Fibroblast of skin of abdomen (primary cell): ENCODE measurements at regions not wholly inside any gene's neighbourhood (a gene's known extent, or its start where the extent isn't known, plus 50 kb on each side); places are given as distances from the start of the nearest gene placed in this dataset.
"Not testable (repeated sequence)": the region's sequence is repeated elsewhere in the genome, so short reads cannot be mapped to it uniquely, and the experiment has no call there.

Source experiments
- DNase-seq: peaks from one replicate; pipeline ENCODE4 v3.0.0-alpha.2; 2013

DNA sequence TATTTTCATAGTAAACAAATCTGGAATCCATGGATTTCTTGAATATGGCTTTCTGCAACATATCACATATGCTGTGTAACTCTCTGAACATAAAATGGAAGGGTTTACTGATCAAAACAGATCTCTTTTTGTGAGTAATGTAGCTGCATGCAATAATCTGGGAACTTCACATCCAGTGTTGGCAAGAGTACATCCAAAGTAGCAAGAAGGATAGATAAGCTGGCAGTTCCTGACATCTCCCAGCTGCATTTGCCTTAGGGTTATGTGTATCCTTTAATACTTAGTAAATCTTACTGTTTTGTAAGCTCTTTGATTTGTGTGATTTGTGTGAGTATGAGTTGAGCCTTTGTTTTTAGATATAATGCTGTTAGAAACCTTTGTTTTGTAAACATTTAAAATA, 280.4 kb upstream of the CNTN5 start:
- no peak for DNase-seq

DNA sequence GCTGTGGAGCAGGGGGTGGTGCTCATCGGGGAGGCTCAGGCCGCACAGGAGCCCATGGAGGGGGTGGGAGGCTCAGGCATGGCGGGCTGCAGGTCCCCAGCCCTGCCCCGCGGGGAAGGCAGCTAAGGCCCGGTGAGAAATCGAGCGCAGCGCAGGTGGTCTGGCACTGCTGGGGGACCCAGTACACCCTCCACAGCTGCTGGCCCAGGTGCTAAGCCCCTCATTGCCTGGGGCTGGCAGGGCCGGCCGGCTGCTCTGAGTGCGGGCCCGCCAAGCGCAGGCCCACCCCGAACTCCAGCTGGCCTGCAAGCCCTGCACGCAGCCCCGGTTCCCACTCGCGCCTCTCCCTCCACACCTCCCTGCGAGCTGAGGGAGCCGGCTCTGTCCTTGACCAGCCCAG, 257.3 kb upstream of the CNTN5 start:
- DNase-seq, result not testable (repeated sequence)

DNA sequence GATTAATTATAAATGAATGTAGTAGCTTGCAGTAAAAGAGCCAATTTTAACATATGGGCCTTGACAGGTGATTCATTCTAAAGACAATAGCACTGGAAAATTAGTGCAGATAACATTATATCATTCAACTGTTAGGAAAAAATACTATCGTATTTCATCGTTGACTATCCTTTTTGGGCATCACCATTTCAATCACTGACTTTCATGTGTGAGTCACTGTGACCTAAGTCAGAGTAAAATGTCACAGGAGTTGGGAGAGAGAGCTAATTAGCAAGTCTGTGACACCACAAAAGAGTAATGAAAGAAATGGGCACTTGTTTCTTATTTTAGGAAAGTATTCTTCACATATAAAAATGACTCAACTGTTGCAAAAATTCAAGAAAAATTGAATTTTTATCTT, 253.8 kb upstream of the CNTN5 start:
- DNase-seq, result no peak

DNA sequence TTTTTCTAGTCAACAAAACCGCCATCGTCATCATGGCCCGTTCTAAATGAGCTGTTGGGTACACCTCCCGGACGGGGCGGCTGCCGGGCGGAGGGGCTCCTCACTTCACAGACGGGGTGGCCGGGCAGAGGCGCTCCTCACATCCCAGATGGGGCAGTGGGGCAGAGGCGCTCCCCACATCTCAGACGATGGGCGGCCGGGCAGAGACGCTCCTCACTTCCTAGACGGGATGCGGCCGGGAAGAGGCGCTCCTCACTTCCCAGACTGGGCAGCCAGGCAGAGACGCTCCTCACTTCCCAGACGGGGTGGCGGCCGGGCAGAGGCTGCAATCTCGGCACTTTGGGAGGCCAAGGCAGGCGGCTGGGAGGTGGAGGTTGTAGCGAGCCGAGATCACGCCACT, 250.7 kb upstream of the CNTN5 start:
- DNase-seq, result not testable (repeated sequence)

DNA sequence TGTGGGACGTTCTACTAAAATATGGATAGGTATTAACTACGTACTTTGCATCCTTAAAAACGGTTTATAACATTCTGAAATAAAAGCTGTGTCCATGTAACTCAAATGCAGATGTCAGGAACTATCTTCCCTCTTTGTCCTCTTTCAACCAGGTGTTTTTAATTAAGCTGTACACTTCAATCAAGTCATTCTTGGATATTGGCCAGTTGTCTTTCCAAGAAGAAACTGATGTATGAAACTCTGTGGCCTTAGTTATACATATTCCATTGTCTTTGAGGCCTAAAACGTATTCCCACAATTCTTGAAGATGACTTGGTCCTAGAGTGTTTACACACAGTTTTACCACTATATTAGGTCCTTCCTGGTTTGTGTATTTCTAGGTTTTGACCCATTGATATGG, 249.0 kb upstream of the CNTN5 start:
- DNase-seq, result no peak

DNA sequence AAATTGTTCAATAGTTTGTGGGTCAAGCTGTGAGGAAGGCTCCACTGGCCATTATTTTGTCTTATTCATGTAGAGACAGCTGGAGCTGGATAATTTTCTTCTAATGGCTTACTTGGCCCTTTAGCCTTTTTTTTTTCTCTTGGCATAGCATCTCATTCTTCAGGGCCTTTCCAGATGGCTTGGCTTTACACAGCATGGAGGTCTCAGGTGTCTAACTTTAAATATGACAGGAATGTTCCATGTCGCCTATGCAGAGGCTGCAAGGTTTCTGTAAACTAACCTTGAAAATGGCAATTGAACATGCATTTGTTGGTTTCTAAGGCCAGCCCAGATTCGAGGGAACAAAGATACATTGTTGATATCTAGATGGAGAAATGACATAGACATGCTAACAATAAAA, 247.9 kb upstream of the CNTN5 start:
- no peak for DNase-seq

DNA sequence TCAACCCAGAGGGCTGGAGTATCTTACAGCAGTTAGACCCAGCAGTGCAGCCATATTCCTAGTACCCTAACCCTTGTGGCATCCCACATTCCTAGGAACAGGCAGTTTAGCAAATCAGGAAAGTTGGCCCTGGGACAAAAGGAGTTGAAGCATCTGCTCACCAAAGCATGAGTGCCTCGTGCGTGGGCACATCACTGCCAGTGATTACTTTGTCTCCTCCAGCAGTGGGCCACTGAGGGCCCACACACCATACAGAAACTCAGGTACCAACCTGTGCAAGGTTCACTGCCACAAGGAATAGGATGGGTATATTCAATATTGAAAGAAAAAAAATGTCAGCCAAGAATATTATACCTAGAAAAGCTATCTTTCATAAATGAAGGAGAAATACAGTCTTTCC, 227.5 kb upstream of the CNTN5 start:
- DNase-seq, result no peak

DNA sequence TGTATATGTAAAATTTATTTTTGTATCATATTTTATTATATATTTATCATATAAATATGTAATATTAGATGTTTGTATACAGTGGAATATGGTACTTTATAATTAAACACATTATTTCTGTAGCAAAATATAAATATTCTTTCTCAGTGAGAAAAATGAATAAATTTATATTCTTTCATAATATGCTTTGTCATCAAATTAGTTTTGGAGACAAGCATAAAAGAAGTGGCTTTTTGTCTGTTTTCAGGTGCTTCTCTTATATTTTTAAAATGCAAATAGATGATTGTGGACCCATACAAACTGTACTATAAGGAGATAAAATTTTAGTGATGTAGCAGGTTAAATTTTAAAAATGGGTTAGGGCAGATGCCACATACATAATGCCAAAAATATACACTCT, 222.4 kb upstream of the CNTN5 start:
- no peak for DNase-seq

DNA sequence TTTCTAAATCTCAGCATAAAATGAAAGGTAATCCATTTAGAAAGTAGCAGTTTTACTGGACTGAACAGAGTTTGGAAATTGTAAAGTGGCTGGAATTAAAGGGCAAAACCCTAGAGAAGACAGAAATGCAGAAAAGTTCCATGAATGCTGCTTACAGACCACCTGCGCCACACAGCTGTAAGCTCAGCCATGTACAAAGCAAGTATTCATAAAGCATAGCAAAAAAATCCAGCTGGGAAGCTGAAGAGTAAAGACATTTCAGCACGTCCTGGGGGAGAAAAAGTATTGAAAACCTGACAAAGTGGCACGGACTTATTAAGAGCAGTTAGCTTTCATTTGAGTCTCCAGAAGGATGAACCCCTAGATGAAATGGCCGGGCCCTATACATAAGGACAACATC, 220.1 kb upstream of the CNTN5 start:
- DNase-seq, result no peak

DNA sequence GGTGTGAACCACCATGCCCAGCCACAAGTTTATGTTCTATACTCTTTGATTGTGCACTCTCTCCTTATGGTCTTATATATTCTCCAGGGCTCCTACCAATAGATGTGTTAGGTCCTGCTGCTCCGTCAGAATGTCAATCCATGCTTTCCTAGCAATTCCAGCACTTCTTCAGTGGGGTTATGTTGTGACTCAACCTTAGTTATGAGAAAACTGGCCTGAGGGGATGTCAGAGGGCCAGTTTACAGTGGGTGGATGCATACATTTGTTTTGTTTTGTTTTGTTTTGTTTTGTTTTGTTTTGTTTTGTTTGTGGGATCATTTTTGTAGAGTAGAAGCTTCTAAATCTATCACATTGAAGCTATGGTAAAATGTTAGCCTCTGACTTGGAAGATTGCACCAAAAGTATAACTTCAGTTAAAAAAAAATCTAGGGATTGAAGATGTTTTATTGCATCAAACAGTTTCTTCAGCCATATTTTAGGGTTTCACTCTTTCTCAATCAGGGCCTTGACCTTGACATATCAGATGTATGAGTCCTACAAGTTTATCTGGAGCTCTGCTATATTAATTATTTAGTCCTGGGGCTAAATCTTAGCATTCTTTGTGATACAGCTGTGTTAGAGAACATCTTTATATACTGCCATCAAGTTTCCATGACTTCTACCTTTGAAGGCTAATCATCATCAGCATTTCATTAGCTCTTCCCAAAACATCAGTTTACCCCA, 191.6 kb upstream of the CNTN5 start:
- no peak for DNase-seq

DNA sequence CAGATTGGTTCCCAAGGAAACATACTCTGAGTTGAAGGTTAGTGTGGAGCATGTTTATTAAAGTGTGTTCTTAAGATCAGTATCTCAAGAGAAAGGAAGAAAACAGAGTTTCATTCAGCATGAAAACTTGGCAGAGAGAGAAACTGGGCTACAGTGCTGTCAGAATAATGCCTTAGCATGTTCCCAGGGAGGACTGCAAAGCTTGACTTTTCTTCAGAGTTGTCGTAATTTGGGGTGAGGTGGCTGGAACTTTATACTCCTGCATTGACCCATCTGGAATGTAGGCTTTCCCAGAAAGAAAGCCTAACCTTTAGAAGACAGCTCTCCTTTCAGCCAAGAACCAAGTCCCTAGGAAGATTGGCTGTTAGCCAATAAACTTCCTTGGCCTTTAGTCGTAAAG, 190.8 kb upstream of the CNTN5 start:
- DNase-seq, result no peak

DNA sequence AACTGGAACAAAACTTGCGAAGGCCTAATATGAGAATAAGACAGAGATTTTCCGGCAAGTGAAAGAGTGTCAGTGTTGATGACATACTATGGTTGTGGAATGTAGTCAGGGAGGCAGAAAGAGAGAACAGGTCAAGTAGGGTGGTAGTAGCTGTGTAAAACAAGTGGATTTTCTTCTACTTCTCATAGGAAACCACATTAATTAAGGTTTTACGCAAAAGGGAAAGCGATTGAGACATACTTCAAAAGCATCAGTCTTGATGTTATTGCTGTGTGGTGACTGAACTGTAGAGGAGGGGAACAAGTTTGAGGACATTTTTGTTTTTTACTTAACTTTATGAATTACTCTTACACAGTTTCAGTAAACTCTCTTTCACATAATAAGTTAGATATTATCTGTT, 186.0 kb upstream of the CNTN5 start:
- DNase-seq, result no peak

DNA sequence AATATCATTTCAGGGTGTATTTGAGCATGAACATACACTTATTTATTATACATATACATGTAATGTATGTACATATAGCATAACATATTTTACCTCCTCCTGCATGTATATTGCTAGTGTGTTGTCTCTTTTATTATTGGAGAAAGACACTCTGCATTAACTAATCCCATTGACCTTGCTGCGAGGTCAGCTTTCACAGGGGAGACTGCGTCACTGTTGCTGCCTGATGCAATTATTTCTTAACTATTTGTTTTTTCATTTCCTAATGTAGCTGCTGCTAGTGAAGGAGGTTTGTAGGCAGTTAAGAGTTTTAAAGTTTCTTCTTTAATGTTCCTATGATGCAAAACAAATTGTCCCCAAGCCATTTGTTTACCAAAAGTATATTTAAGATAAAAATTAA, 185.4 kb upstream of the CNTN5 start:
- no peak for DNase-seq

DNA sequence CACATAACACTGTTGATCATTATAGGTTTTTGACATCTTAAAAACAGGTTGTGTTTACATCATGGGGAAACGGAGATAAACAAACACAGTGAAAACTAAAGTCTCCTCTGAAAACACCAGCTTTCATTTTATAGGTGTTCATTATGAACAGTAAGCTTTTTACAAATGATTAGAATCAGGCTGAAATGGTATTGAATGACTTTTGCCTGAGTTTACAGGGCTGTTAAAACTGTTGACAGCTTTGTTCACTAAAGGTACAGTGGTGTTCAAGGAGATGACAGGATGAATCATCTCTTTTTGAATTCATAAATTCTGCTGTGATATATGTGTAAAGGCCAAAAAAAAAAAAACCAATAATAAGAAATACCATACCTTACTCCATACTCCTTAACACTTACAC, 184.6 kb upstream of the CNTN5 start:
- no peak for DNase-seq

DNA sequence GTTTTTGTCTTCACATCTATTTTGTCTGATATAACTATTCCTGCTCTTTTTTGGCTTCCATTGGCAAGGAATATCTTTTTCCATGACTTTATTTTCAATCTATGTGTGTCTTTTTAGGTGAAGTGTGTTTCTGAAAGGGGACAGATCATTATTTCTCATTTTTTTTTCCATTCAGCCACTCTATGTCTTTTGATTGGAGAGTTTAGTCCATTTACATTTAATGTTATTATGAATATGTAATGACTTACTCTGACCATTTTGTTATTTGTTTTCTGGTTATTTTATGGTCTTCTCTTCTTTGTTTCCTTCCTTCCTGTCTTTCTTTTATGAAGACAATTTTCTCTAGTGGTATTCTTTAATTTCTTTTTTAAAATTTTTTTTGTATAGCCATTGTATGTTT, 178.6 kb upstream of the CNTN5 start:
- DNase-seq, result no peak

DNA sequence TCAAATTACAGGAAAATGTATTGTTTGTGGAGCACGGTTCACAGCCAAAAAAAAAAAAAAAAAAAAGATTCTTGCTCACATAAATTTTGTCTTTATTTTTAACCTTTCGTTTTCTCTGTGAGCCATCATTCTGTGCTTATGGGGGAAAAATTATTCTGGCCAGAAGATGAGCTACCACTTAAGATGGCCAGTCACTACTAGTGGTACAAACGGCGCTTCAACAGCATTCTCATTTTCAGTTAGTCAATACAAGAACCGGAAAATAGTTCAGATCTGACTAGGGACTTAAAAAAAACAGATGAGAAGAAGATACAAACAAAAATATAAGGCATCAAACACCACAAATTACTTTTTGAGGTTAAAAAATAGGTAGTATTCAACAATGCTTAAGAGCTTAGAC, 158.6 kb upstream of the CNTN5 start:
- no peak for DNase-seq

DNA sequence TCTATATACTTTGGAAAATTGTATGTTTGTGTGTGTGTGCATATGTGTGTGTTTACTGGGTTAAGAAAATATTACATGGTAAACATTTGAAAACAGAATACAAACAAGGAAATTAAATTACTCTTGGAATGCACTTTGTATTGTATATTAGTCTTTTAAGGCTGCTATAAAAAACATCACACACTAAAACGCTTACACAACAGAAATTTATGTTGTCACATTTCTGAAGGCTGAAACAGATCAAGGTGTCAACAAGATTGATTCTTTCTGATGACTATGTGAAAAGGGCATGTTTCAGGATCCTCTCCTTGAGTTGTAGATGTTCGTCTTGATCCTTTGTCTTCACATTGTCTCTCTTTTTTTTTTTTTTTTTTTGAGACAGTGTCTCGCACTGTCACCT, 149.1 kb upstream of the CNTN5 start:
- no peak for DNase-seq

DNA sequence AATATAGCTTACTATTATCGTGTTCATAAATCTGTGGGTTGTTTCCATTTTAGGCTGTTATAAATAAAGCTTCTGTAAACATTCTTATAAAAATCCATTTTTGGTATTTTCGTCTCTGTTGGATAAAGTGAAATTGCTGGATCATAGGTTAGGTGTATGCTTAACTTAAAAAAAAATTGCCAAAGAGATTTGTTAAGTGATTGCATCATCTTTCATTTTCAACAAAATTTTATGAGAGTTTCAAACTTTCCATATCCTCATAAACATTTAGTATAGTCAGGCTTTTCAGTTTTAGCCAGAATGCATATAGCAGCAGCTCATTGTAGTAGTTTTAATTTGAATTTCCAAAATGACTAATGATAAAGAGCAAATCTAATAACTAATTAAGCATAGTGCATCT, 146.7 kb upstream of the CNTN5 start:
- no peak for DNase-seq

DNA sequence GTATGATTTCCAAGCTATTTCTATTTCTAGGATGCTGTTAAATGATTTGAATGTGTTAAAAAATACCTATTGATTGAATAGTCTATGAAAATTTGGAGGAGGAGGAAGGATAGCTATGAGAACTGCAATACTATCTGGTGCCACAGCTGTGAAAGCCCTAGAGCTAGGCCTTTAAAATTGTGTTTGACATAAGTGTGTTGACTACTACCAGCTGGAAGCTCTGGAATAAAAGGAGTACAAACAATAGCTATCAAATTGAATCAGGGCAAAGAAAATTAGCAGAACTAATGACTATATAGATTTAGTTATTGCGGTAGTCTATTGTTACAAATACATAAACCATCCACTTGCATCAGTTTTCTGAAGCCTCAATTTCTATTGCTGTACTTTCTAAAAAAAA, 124.8 kb upstream of the CNTN5 start:
- DNase-seq, result no peak

DNA sequence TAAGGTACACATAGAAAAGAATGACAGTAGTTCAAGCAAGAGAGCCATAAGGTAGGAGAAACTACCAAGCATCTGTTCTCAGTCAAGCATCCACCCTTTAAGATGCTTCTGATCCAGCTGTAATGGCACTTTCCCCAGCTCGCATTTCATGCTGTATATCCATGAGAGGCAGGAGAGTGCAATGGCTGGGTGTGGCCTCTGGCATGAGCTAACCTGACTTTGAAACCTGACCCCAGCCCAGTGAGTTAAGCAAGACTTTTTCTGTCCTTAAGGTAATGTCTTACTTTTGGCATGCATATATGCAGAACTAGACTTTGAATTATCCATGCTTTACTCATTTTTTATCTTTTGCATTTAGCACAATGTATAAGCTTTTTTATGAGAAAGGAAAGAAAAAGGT, 79.8 kb upstream of the CNTN5 start:
- DNase-seq, result no peak

DNA sequence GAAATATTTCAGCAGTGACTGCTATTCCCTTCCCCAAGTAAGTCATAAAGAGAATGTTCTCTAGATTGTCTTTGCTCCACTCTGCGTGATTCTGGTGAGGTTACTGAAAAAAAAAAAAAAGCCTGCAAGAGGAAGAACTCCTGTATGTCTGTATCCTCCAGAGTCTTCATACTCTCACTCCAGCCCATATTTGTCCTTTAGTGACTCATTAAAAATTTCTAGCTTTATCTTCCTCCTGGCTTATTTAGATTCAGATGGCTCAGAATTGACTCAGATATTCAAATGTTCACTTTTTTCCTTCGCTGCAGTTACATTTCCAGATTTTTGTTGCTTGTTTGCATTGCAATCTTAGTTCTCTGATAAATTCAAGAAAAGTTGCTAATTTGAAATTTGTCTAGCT, 76.3 kb upstream of the CNTN5 start:
- no peak for DNase-seq

DNA sequence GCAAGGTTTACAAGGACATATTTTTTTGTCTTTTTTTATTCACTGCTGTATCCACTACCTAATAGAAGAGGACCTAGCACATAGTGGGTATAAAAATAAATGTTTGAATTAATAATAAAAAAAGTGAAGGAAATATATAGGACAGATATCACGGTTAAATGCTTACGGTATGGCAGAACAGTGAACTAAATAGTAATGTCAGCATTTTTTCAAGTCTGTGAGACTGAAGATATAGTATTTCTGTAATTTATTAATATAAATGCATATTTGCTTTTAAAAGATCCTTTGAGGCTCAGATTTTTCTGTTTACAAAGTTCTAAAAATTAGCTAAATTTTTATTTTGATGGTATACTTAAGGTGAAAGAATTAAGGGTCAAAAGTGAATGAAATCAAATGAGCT, 68.6 kb upstream of the CNTN5 start:
- no peak for DNase-seq

DNA sequence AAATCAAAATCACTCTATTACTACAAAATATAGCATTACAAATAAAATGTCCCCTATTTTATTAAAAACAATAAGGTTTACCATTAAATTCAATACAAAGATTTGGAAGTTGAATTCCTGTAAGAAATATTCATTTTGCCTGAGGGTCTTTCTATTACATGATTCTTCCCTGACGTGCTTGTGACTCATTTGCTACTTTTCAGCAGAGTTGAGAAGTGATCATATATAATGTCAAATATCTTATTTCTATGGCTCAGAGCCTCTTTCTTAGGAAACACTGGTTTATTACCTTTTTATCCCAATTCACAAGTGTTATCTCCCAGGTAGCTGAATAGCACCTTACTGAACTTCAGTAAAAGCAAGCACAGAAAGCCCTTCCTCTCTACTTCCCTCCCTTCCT, 65.2 kb upstream of the CNTN5 start:
- no peak for DNase-seq

DNA sequence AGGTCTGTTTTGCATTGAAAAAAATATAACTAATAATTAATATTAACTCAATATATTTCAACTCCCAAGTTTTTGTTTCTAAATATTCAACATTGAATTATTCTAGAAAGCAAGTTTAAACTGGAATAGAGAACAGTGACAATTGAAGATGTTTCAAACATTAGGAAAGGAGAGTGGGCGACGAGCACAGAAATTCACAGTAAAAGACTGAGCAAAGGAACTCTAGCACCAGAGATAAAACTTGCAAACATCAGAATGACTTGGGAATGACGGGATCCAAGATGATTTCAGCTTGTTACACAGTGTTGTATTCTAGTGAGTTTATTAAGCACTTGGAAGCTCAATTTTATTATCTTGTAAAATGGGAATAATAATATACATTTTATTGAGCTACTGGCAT, 56.6 kb upstream of the CNTN5 start:
- DNase-seq, result no peak

DNA sequence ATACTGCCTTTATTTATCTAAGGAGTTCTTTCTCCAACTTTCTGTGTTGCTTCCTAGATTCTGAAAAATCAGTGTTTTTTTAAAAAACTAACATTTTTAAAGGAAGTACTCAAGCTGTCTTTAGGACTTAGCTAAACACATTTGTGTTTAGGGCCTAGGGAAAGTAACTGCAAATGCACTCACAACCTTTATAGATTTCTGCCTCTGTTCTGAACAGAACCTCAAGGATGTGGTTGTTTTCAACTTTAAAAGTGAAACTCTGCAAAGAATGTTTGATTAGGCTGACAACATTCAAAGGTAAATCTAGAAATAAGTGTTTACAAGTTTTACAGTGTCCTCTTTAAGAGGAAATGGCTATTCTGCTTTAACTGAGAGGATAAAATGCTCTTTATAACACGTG, 55.4 kb upstream of the CNTN5 start:
- no peak for DNase-seq

DNA sequence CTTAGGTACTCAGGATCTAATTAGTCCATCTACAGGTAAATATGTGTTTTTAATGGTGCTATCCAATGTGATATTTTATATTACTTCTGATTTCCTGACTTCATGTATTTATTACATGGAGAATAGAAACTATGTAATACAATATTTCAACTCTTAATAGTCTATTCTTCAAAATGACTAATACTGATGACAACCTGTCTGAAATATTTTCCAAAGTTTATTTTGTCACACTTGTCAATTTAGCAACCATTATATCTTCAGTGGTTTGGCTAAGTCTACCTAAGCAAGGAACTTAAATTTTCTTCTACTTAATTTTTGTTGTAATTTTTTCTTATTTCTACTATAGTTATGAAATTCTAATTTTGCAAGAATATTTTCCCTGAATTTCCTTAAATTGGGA, 55.0 kb upstream of the CNTN5 start:
- DNase-seq, result no peak
